Right cardiac atrium (tissue), 5 donors: ENCODE measurements at regions not wholly inside any gene's neighbourhood (a gene's known extent, or its start where the extent isn't known, plus 50 kb on each side); places are given as distances from the start of the nearest gene placed in this dataset.
A peak's percentile ranks its signal among the peaks of the same experiment; 100 is the strongest.

Experiments
- ATAC-seq, 2 donors: fragments of 200-7000 bp; cut with Tn5 transposase; one replicate each; pipeline versions ENCODE4 v1.8.0 to v1.9.1; 2020; ENCODE audit warnings: moderate library complexity in 2 of 2, mild to moderate bottlenecking in 1 of 2
- DNase-seq, 3 donors: peaks; one replicate each; pipeline ENCODE4 v3.0.0-alpha.2; 2020
- H3K27ac ChIP-seq: one replicate; pipeline ENCODE4 v1.5.1; 2013; ENCODE audit warnings: mild to moderate bottlenecking, low read length, control low read depth, moderate library complexity
- H3K27me3 ChIP-seq: one replicate; pipeline ENCODE4 v1.6.1; 2013; ENCODE audit not compliant: control insufficient read depth, insufficient read depth
- H3K4me1 ChIP-seq: one replicate; pipeline ENCODE4 v1.6.1; 2013; ENCODE audit warnings: low read length; ENCODE audit not compliant: control insufficient read depth, insufficient read depth
- H3K4me3 ChIP-seq: one replicate; pipeline ENCODE4 v1.5.1; 2013; ENCODE audit warnings: low read length, control low read depth
- H3K9me3 ChIP-seq: one replicate; pipeline ENCODE4 v1.6.1; 2013; ENCODE audit warnings: low read length; ENCODE audit not compliant: control insufficient read depth
- WGBS: extraction: QIAGEN DNeasy Blood & Tissue Kit; methylation state at CpG from one replicate; pipeline ENCODE4 v1.1.7; 2013; 5-methylcytosine and 5-hydroxymethylcytosine counted together
- intact Hi-C, 4 donors: fragments of 100-400 bp; cut with DNase I; formaldehyde crosslinking; loops; one replicate each; pipeline versions ENCODE4 v1.11.0 to v1.14.0; 2022 to 2023
- donor health status: healthy with polysubstance abuse.
- donor health status: DM: no; HTN: yes; CAD: no.
- donor health status: DM: no; HTN: no; CAD: no.
- donor health status: DM: no; HTN: yes; CAD: no; lungs with severe emphysema.
- donor health status: DM: yes; HTN: yes; CAD: no.

DNA sequence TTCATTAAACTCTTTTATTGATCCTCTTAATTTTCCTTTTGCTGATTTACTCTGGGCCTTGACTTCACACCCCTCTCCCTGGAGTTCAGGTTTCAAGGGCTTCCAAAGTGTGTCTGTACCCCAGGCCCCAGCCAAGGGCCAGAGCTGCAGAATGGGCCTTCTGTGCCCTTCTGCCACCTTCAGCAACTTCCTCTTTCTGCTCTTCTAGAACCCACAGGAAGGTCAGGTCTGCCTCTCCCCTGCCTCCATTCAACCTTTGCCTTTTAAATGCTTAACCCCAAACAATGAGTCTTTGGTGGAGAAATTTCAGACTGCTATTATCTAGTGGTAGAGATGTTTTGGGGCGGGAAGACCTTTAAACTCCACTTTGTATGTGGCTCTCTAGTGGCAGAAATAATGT is 63.1 kb downstream of the TSN start:
- no peak overlapping the region for H3K4me3 ChIP-seq
- intact Hi-C loops: no loop called here
- DNase-seq (no peak), ATAC-seq (no peak)
- no peaks in the 10 kb centered on the region for H3K4me1 ChIP-seq
- H3K9me3 ChIP-seq: no peaks in the 10 kb centered on the region
- H3K27me3 ChIP-seq: no peaks in the 10 kb centered on the region
- 78% methylated on average over 1 of the region's 1 CpG for WGBS
- H3K27ac ChIP-seq: no peak overlapping the region

DNA sequence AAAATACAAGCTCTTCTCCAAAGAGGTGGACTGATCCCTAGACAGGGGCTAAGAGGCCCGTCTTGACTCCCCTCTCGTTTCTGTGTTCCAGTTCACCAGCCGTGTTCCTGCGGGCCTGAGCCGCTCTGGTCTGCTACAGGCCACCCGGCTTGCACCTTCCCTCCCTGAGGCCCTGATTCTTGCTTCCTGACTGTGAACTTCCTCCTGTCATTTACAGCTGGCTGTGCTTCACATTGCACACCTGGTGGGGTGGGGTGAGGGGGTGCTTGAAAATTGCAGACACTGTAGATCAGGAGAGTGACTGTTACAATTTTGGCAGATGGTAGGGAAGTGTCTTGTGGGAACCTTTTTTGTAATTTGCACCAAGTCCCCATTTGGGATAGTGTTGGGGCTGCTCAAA is 64.4 kb downstream of the TSN start:
- no peak overlapping the region for H3K27ac ChIP-seq
- H3K4me1 ChIP-seq: no peaks in the 10 kb centered on the region
- H3K27me3 ChIP-seq: no peaks in the 10 kb centered on the region
- ATAC-seq (no peak), DNase-seq (no peak)
- no peaks in the 10 kb centered on the region for H3K9me3 ChIP-seq
- no peak overlapping the region for H3K4me3 ChIP-seq
- intact Hi-C loops: no loop called here
- WGBS: 75% methylated on average over 6 of the region's 6 CpGs

DNA sequence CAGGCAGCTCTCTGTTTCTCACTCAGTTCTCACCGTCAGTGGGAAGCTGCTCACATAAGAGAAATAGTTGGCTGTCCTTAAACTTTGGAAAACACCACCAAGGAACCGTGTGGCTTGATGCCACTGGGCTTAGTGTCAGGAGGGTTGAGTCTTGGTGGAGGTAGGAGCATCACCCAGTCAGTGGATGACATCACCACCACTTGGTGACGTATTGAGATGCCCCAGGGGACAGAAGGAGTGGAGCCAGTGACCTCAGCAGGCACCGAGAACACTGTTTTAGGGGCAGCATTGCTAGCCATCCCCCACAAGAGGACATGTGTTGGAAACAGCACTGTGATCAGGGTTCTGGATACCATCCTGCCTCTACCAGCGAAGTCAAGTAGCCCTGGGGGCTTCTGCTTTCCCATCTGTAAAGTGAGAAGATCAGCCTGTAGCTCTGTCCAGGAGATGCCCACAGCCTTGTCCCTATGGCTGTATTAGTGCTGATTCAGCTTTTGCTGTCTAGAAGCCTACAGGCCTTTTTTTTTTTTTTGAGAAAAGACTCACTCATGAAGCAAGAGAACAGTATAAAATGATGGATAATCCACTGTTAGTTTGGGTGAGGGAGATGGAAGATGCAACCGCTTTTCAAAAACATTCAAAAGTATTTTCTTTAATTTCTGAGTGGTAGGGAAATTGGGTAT is 66.2 kb downstream of the TSN start:
- WGBS: 69% methylated on average over 6 of the region's 6 CpGs
- DNase-seq (no peak), ATAC-seq (no peak)
- Histone ChIP-seq H3K27ac (no peak overlapping the region), H3K9me3 (no peaks in the 10 kb centered on the region), H3K27me3 (no peaks in the 10 kb centered on the region), H3K4me3 (no peak overlapping the region), H3K4me1 (no peaks in the 10 kb centered on the region)
- intact Hi-C loops: no loop called here

DNA sequence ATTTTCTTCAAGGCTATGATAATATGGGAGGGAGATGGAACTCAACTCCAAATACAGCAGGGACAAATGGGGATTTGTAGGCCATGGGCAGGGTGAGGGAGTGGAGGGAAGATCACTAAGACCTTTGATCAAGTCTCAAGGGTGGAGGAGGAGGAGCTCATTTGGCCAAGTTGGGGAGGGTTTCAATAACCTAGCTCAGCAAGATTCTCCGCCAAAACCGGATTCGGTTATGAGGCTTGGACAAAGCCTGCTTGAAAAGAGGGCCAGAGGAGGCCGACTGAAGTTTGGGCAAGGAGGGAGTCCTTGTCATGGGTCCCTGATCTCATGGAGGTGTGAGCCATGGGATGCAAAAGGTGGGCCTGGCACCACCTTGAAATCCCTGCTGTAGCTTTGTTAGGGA is 68.8 kb downstream of the TSN start:
- no peaks in the 10 kb centered on the region for H3K4me1 ChIP-seq
- H3K27ac ChIP-seq: no peak overlapping the region
- DNase-seq (no peak), ATAC-seq (no peak)
- H3K27me3 ChIP-seq: no peaks in the 10 kb centered on the region
- 93% methylated on average over 4 of the region's 4 CpGs for WGBS
- H3K9me3 ChIP-seq: no peaks in the 10 kb centered on the region
- no peak overlapping the region for H3K4me3 ChIP-seq
- intact Hi-C loops: no loop called here

DNA sequence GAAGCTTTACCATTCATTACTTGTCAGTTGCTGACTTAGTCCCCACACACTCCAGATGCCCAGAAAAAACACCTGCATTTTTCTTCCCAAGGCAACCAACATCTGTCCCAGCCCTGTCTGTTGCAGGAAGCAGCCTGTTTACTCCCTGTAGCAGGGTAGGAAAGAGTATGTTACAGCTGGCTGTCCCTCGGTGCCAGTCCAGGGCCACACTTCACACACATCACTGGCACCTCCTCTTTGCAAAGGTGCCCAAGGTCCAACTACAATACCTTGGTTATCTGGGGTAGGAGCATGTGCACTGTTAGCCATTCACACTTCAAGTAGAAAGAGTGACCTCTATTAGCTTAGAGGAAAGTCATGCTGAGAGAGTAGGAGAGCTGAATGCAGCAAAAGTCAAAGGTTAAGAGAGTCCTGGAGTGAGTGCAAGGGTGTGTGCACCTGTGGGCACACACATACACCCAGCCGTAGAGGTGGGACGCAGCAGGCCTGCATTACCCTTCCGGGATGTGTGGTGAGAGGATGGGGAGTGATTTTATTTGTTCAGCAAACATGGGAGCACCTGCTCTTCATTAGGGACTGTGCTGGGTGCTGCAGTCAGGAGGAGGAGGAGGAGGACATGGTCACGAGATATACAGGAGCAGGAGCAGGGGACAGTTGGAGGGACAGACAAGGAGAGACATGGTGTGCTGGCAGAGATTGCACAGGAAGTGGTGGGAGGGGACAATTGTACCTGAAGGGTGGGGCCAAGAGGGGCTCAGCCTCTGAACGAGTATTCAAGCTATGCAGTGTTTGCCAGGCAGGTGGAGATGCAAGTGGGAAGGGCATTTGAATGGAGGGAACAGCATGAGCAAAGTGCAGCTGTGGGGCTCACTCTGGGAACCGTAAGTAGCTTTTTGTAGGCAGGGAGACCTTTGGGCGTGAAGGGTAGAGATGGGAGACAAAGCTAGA is 69.8 kb downstream of the TSN start:
- WGBS: 71% methylated on average over 8 of the region's 8 CpGs

DNA sequence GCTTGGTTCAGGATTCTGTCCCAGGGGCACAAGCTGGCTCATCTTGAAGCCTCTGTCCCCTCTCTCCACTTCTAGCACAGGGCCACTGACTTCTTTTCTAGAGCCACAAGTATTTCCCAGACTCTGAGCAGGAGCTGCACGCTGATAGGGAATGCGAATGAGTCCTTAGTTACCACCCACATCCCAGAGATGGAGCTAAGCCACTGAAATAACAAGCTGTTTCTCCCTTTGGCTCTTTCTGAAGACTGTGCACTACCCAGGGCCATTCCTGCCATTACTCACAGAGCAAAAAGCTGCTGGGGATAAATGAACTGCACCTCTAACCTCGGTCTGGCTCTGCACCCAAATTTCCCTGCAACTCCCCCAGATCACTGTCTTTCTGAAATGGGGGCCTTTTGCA is 70.6 kb downstream of the TSN start:
- no peaks in the 10 kb centered on the region for H3K27me3 ChIP-seq
- ATAC-seq: peak; percentile 77 to 89
- WGBS: 56% methylated on average over 3 of the region's 3 CpGs
- intact Hi-C loops: no loop called here
- no peaks in the 10 kb centered on the region for H3K9me3 ChIP-seq
- no peaks in the 10 kb centered on the region for H3K4me1 ChIP-seq
- no peak overlapping the region for H3K4me3 ChIP-seq
- H3K27ac ChIP-seq: no peak overlapping the region
- DNase-seq: no peak

More for the DNA sequence above, 69.8 kb downstream of the TSN start:
- intact Hi-C loops: no loop called here
- Histone ChIP-seq H3K27me3 (no peaks in the 10 kb centered on the region), H3K9me3 (no peaks in the 10 kb centered on the region), H3K27ac (no peak overlapping the region), H3K4me1 (no peaks in the 10 kb centered on the region), H3K4me3 (no peak overlapping the region)
- no peak for DNase-seq
- no peak for ATAC-seq

DNA sequence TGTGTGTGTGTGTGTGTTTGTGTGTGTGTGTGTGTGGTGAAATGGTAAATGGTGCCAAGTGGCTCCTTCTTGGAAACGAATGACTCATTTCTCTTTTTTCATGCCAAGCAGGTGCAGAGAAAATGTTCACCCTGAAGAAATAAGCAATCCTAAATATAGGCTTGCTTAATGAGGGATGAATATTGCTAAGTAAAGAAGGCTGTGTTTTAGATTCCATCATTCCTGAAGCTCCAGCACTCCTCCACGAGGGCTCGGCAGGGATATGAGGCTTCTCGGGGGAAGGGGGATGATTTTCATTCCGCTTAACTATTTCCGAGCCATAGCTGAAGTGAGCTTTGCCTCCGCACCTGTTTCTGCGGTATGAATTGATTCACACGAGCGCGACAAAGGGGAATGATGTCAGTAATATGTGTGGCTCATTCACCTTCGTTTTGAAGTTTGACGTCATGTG is 72.9 kb downstream of the TSN start:
- ATAC-seq (no peak), DNase-seq (no peak)
- intact Hi-C loops: no loop called here
- 64% methylated on average over 13 of the region's 13 CpGs for WGBS
- Histone ChIP-seq H3K27me3 (no peaks in the 10 kb centered on the region), H3K9me3 (no peaks in the 10 kb centered on the region), H3K27ac (no peak overlapping the region), H3K4me1 (no peaks in the 10 kb centered on the region), H3K4me3 (no peak overlapping the region)

DNA sequence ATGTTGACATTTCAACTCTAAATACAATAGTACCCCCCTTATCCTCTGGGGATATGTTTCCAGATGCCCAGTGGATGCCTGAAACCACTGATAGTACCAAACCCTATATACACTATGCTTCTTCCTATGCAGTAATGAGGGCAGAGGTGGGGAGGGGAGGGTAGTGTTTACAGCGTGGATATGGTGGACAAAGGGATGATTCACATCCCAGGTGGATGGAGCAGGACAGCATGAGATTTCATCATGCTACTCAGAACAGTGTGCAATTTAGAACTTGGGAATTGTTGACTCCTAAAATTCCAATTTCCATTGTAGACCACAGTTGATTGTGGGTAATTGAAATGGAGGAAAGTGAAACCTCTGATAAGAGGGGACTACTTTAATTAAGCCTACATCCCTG is 75.4 kb downstream of the TSN start:
- no peak for DNase-seq
- no peak overlapping the region for H3K4me3 ChIP-seq
- WGBS: 72% methylated on average over 1 of the region's 1 CpG
- ATAC-seq: no peak
- intact Hi-C loops: no loop called here
- H3K27me3 ChIP-seq: no peaks in the 10 kb centered on the region
- H3K9me3 ChIP-seq: no peaks in the 10 kb centered on the region
- H3K27ac ChIP-seq: no peak overlapping the region
- no peaks in the 10 kb centered on the region for H3K4me1 ChIP-seq

DNA sequence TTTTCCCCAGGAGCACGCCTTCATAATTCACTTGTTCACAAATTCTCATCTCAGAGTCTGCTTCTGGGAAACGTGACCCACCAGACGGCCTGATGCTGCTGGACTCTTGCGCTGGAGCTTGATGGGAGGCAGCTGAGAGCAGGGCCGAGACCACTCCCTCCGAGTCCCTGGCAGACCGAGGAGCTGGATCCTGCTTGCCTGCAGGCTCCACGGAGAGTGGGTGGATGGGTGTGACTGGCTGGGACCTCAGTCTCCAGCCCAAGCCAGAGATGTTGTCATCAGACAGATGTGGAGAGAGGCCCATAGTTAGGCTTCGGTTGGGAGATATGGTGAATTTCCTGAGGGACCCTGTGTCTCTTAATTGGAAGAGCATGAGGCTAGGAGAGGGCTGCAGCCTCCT is 76.4 kb downstream of the TSN start:
- H3K4me1 ChIP-seq: peaks cover 3% of the 10 kb centered on the region
- peak; percentile 86 to 93 (median 91) for DNase-seq
- ATAC-seq: peak; percentile 96 to 97
- intact Hi-C loops: no loop called here
- H3K27ac ChIP-seq: no peak overlapping the region
- H3K4me3 ChIP-seq: no peak overlapping the region
- no peaks in the 10 kb centered on the region for H3K27me3 ChIP-seq
- no peaks in the 10 kb centered on the region for H3K9me3 ChIP-seq
- 59% methylated on average over 9 of the region's 9 CpGs for WGBS

DNA sequence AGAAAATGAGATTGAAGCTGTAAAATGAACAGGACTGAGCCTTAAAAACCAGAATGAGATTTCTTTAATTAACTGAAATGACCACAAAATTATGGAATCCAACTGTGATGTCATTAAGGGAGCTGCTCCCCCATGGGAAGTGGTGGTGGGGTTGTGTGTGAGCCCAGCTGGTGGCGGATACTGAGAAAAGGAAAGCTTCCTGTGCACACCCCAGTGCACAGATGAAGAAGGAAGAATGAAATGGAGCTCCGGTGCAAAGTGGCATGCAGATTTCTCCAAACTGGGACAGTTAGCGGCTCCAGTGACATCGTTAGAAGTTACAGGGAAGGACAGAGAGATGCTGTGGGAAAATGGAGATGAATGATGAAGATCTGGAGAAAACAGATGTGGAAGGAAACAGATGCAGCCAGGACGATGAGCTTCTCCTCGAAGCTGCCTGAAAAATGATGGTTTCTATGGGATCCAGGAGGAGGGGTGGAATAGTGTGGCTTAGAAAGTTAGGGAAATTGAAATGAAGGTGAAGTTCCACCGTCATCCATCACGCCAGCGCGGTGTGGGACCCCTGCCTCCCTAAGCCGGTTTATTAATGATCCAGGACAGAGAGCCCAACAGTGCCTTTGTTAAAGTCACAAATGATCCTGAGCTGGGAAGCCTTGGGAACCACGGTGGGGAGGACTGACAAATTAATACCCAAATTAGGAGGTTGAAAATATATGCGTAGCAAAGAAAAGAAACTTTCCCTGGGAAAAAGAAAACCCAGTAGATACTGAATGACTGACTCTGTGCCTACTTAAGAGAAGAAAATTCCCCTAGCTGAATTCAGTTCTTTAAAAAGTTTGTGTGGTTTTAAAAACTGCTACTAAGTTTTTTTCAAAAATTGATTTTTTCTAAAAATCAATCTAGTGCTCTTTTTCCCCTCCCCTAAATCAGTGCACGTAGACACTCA is 77.2 kb downstream of the TSN start:
- DNase-seq: peak in 1 of 3 donors; percentile 53
- Histone ChIP-seq H3K4me1 (peaks cover 3% of the 10 kb centered on the region), H3K27me3 (no peaks in the 10 kb centered on the region), H3K9me3 (no peaks in the 10 kb centered on the region), H3K4me3 (no peak overlapping the region), H3K27ac (no peak overlapping the region)
- intact Hi-C loops: no loop called here
- peak; percentile 61 to 66 for ATAC-seq
- WGBS: 66% methylated on average over 14 of the region's 14 CpGs
